ENCODE measurements at regions not wholly inside any gene's neighbourhood (a gene's known extent, or its start where the extent isn't known, plus 50 kb on each side); places are given as distances from the start of the nearest gene placed in this dataset.
"Not testable (repeated sequence)": the region's sequence is repeated elsewhere in the genome, so short reads cannot be mapped to it uniquely, and the experiment has no call there.

DNA sequence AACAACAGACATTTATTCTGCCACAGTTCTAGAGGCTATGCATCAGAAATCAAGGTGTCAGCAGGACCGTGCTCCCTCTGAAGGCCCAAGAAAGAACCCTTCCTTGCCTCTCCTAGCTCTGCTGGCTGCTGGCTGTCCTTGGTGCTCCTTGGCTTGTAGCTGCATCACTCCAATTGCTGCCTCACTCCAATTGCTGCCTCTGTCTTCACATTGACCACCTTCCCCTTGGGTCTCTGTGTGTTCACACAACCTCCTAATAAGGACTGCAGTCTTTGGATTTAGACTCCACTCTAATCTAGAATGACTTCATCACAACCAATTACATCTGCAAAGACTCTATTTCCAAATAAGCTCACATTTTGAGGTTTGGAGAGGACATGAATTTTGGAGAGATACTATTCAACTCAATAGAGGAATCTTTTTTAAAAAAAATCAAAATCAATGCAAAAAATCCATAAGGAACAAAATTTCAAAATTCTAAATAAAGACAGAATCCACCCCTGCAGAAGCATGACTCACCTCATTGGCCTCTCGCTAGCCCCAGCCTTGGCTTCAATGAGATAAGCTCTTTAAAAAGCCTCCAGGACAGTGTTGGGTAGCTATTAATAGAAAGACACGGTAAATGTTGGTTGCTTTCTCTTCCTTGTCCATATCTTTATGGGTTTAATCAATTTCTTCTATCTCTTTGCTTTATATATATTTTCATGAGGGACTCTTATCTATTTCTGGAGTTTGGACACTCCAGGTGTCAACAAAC, 267.6 kb upstream of the MGAT5 start:
- DNase-seq = no peak

DNA sequence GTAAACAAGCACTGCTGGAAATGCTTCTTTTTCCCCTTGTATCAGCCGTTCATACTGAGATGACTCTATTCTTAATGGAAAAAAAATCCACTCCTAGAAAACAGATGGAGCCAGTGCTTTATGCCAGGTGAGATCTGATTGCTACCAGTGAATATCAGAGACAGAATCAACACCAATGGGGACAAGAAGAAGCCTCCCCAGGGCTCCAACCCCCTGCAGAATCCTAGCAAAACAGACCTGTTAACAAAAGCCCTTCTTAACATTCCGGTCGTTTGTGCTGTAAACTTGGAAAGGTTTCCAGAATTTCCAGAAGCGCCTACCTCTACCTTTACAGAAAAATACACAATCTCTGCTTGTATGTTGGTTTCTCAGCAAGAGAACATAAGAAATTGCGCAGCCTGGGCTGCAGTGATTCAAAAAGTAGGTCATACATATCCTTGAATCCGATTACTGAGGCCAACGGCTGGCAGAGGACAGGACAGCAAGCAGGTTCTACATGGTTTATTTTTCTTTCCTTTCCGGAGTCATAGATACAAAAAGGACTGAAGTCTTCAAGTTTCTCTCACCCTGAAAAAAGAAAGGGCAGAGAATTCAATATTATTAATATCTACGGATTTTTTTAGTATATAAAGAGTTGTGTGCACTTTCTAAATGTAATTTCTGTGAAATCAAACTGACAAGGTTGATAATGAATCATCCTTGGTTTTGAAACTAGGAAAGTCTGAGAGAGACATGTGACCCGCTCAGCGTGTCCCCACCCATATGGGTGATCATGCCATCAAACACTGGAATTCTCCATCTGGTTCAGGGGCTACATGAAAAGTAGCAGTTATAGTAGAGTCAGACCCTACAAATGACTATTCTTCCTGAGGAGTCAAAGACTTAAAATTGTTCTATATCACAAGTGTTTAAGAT, 266.7 kb upstream of the MGAT5 start:
- no peak for DNase-seq

DNA sequence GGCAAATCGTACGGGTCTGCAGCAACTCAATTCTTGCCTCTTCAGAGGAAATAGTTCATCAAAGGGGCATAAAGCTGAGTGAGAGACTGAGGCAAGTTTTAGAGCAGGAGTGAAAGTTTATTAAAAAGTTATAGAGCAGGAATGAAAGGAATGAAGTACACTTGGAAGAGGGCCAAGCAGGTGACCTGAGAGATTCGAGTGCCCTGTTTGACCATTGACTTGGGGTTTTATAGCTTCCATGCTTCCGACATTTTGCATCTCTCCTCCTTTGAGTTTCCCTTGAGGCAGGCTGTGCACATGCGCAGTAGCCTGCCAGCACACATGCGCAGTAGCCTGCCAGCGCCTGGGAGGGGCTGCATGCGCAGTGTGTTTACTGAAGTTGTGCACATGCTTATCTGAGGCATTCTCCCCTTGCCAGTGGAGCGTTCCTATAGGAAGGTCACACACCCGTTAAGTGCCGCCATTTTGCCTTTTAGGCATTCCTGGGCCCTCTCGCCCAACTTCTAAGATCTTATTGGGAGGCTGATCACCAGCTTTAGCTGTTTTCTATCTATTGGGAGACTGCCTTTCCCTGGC, 265.5 kb upstream of the MGAT5 start:
- DNase-seq = no peak

DNA sequence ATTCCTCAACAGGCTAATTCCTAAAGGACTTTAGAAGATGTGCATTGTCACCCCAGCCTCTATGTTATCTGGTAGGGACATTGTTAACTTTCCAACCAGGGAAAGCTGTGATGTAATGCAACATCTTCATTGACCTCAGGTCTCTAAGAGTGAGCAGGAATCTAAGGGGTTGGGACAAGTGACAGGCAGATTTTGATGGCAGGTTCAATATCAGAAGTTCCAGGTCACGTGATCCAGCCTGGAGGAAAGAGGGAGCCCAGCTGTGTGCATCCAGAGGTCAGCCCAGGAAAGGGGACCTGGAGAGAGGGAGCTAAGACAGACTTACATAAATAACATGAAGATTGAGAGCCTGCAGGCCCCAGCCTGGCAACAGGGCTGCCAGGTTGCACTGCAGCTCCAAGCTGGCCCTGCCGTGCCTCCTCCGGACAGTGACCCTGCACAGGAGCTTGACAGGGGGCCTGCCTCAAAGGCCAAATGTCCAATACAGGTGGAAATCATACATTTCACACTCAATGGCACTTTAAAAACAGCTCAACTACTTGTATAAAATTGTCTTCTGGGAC, 262.2 kb upstream of the MGAT5 start:
- DNase-seq = no peak

DNA sequence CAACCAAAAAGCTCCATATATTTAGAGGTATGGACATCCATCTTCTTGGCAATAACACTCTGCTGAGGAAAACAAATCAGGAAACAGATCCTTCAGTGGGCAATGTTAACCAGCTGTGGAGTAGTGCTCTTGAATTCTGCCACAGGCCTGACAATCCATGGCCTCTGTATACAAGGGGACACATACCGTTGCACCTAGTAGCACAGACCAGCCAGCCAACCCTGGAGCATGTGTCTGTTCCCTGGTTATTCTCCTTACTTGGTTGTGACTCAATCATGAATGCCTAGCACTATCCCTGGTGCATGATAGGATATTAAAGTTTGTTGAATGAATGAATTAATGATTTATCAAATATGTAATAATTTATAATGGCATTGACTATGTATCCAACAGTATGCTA, 261.4 kb upstream of the MGAT5 start:
- DNase-seq = no peak

DNA sequence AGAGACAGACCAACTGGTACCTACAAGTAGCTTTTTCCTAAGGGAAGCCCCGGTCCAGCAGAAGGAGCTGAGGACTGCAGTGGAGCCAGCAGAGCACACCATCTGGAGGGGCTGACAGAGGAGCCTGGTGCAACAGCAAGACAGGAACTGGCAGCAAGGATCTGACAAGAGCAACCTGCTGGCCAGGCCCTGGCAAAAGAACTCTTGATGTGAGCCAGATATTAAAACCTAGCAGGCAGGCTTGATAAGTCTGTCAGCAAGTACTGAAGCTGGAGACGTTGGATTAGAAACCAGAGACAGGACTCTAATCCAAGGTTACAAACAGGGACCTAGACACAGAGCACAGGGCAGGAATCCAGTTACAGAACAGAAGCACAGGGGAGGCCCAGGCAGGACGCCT, 260.7 kb upstream of the MGAT5 start:
- DNase-seq = no peak

DNA sequence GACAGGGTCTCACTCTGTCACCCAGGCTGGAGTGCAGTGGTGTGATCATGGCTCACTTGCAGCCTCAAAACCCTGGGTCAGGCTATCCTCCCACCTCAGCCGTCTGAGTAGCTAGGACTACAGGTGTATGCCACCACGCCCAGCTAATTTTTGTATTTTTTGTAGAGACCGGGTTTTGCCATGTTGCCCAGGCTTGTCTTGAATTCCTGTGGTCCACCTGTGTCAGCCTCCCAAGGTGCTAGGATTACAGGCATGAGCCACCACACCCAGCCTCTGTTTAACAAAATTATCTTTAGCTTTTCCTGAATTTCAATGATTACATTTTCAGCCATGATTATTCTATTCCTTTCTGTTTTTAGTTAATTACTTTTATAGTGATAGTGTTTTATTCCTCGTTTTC, 255.1 kb upstream of the MGAT5 start:
- not testable (repeated sequence) for DNase-seq

DNA sequence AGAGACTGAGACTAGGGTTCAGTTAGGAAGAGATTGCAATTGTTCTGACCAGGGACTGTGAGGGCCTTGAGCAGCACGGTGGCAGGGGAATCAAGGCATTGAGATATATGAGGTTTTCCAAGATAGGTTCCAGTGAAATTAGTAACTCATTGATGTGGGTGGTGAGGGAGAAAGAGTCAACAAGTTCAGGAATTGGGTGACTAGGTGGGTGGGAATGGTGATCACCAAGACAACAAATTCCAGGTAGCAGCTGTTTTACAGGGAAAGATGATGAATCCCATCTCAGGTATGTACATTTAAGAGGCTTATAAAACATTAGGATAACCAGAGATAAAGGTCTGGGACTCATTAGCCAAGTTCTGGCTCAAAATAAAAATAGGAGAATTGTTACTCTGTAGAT, 251.5 kb upstream of the MGAT5 start:
- no peak for DNase-seq

DNA sequence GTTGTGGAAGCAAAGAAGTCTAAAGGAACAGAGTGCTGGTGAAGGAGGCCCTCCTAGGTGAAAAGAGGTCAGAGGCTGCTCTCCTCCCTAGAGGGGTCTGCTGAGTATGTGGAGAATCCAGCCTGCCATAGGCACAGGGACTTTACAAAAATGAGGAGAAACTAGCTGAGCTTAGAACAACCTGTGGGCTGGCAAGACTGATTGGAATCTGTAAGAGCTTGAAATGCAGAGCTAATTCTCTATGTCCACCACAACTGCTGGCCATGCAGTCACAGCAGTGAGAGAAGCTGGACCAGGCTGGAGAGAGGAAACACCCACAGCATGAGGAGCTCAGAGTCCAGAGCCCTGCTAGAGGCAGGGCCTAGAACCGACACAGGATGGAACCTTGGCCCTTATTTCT, 251.0 kb upstream of the MGAT5 start:
- no peak for DNase-seq

DNA sequence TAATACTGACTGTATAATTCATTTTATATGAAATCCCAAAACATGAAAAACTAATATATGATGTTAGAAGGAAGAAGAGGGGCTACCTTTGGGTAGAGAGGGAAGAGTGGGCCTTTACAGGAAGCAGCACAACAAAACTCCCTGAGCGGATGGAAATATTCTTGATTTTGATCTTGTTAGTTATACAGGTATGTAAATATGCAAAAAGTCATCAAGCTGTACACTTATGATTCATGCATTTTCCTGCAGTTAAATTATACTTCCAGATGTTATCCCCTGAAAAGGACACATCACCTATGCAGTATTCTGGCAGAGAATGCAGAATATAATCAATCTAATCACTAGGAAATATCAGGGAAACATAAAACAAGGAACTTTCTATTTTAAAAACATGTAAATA, 249.4 kb upstream of the MGAT5 start:
- DNase-seq = no peak

DNA sequence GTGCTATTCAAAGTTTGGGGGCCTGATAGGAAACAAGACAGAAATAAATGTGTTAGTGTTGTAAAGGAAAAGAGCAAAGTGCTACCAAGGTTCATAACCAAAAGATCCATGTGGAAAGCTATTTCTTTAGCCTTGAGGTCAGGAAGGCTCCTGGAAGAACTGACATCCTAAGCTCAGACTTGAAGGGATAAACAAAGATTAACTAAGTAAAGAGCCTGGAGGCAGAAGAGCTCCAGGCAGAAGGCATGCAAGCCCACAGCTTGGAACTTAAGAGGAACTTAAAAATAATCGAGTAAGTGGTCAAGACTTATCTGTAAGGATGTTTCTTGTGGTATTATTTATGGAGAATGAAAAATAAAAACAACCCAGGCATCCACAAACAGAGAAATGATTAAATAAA, 245.0 kb upstream of the MGAT5 start:
- no peak for DNase-seq

DNA sequence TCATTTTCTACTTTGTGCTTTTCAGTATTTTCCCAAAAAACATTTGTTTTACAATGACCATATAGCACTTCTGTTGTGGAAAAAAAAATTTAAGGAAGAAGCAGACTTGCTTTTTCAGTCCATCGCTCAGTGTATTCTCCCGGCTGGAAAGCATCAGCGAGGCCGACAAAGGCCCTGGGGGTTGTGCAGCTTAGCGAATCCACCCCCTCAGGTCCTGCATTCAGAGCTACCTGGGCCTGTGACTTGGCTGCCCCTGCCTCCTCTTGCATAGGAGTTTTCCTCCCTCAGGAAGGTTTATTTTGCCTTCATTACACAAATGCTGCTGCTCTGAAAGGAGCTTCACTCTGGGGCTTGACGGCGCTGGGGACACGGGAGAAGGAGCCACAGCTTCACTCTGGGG, 244.4 kb upstream of the MGAT5 start:
- DNase-seq = no peak

DNA sequence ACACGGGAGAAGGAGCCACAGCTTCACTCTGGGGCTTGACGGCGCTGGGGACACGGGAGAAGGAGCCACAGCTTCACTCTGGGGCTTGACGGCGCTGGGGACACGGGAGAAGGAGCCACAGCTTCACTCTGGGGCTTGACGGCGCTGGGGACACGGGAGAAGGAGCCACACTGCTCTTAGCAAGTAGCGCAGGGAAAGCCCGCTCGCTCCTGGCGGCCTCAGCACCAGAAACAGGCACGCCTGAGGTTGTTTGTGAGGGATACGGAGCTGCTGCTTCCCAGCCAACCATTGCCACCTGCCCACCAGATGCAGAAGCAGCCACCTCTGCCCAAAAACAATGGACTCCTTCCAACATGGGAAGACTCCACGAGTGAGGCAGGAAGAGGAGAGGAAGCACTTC, 244.0 kb upstream of the MGAT5 start:
- DNase-seq = not testable (repeated sequence)

DNA sequence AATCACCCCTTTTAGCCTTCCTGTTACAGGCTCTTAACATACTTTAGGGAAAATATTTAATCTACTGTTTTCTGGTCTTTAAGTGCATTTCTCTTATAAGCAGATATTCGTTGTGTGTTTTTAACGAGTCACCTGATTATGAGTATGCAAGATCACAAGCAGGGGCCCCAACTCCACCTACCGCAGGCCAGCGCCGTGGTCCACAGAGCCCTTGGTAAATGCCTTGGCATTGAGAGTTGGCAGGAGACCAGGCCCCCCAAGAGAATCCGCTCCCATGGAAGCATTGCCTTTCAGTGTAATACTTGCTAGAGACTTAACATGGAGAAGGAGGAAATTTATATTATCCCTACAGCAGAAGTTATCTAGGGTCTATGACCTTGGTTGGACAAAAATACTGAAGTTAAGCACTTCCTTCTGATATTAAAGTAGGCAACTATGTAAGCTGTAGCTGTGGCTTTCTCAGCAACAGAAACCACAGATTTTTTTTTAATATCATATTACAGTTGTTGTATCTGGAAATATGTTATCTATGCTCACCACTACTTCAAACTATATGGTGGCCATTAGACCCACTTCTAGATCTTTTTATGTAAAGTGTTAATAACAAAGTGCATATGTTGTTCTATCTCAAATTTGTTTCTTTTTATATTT, 241.8 kb upstream of the MGAT5 start:
- no peak for DNase-seq

DNA sequence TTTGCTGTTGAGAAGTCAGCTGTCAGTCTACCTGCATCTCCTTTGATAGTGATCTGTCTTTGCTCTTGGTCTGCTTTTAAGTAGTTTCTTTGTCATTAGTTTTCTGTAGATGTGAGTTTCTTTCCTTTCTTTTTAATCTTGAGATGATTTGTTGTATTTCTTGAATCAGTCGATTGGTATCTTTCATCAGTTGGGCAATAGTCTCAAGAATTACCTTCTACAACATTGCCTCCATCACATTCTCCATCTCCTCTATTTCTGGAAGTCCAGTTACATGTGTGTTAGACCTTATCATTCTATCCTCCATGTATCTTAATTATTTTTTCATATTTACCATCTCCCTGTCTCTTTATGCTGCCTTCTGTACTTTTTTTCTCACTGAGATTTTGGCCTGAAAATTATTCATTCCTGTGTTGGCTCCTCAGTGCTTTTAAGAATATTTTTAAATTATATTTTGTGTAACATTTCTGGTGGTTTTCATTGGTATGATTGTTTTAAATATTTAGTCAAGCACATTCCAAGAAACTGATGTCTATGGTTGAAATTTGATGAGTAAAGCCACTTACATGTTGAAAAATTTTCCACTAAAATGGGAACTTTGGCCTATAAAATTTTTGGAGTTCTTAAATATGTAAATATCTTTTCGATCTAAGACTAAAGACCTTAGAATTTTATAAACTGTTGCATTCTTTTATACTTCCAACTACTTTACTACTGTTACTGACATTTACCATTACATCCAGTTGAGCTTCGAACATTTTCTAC, 239.5 kb upstream of the MGAT5 start:
- DNase-seq = no peak

DNA sequence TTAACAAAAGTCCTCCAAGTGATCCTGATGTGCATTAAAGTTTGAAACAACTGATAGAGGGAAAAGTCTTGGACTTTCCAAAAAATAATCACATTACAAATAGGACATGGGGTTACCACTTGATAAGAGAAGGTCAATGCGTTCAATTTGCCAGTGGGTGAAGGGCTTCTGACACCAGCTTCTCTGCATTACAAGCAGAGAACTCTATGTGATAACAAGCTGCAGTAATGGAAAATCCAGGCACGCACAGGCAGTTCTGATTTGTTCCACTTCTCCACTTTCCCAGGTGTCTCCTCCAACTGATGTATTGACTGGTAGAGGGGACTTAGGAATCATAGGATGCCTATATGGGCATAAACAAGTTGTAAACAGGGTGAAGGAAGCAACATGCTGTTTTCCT, 234.0 kb upstream of the MGAT5 start:
- DNase-seq = no peak

DNA sequence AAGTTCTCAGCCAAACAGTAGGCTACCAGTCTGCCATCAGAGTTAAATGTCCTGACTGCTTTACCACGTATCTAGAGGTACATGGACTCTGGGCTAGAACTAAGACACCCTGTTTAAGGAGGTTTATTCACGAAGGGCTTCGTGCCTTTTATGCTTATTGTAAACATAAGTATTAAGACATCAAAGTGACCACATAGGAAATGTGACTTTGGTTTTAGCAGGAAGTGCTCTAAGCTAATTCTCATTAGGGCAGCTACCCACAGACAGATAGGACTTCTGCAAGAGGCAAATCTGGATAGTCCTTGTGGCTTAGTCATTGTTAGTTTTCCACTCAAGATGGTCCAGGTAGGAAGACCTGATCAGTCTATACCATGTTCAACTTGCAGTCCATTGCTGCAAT, 233.3 kb upstream of the MGAT5 start:
- no peak for DNase-seq

DNA sequence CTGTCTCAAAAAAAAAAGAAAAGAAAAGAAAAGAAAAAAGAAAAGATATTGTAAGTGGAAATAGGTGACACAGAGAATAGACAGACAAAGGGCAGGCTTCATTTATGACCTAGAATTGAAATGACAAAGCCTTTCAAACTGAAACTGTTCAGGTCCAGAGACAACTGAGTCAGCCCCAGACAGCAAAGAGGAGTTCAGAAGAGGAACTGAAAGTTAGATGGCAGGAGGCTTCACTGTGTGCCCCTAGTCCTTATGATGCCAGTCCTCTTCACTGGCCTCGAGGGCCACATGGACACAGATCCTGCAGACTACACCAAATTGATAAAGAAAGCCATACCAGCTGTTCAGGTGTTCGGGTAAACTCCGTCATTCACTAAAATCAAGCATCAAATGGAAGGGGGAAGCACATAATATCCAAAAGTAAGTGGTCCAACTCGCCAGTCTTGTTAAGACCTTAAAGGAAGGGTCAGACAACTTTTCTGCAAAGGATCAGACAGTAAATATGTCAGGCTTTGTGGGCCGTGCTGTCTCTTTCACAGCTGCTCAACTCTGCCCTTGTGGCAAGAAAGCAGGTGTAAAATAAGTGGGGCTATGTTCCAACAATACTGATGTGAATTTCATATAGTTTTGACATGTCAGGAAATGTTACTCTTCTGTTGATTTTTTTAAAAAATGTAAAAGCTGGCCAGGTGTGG, 231.9 kb upstream of the MGAT5 start:
- no peak for DNase-seq

DNA sequence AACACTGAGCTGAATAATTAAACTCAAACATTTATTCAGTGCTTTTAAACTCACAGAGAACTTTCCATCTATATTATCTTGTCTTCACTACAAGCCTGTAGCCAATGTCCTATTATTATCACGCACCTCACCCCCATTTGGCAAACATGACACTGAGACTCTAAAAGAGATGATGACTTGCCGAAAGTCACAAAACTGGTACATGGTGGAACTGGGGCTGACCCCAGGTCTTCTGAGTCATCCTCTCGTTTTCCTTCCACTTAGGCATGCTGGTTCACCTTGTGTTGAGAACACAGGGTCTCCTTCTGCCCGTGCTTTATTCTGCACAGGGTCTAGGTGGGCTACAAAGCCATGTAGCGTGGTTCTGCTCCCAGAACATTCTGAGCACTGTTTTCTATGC, 230.0 kb upstream of the MGAT5 start:
- no peak for DNase-seq

DNA sequence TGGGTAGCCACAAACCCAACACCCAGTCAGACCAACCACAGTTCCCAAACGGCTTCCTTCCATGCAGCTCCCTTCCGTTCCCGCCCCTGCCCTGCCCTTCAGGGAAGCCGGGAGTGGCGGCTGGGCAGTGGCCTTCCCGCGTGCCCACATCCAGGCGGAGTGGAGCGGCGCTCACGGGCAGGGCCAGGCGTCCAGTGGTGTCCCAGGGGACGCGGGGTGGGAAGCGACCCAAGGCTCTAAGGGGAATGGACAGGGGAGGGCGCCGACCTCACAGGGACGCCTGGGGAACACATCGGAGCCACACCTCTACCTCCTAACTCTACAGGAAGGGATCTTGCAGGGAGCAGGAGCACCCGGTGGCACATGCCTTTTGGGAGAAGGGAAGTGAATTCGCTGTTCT, 225.9 kb upstream of the MGAT5 start:
- DNase-seq = no peak

DNA sequence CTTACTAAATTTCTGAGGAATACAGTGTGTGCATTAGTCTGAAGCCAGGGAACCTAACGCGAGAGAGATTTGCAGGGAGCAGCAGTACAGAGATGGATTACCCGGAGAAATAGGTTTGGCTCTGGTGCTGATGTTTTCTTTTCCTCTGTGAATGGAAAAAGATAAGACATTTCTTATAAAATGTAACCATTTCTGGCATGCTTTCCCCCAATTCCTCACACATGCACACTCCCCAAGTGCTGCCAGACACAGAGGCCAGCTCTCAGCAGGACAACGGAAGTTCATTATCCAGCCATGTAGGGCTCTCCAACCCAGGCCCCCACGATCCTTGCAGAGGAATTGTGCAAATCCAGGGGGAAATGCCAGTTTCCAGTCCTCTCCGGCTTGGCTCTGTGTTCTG, 224.5 kb upstream of the MGAT5 start:
- DNase-seq = no peak

Measured in hindlimb muscle (tissue), 1 donor.